DND-41 (cell line): ENCODE measurements at regions not wholly inside any gene's neighbourhood (a gene's known extent, or its start where the extent isn't known, plus 50 kb on each side); places are given as distances from the start of the nearest gene placed in this dataset.

ENCODE experiments used
- ATAC-seq: fragments of 200-7000 bp; cut with Tn5 transposase; 3 replicates; pipeline ENCODE4 v1.9.1; 2021; ENCODE audit warnings: low read depth; ENCODE audit not compliant: insufficient read depth
- DNase-seq: peaks from one replicate; pipeline ENCODE4 v3.0.0-alpha.2; 2020
- H2AFZ ChIP-seq: 2 replicates; pipeline ENCODE4 v1.6.0; 2012; ENCODE audit warnings: low read depth, low read length
- H3K27ac ChIP-seq: 2 replicates; pipeline ENCODE4 v1.5.1; 2012; ENCODE audit warnings: low read length, inconsistent platforms
- H3K27me3 ChIP-seq: fragments of 200-600 bp; sonication (generic); 2 replicates; pipeline ENCODE4 v1.6.0; 2012; ENCODE audit warnings: low read length, mild to moderate bottlenecking, inconsistent platforms; ENCODE audit not compliant: insufficient read depth, poor library complexity
- H3K36me3 ChIP-seq: 2 replicates; pipeline ENCODE4 v1.5.1; 2012; ENCODE audit warnings: low read length, inconsistent platforms; ENCODE audit not compliant: insufficient read depth
- H3K4me1 ChIP-seq: 2 replicates; pipeline ENCODE4 v1.5.1; 2012; ENCODE audit warnings: mild to moderate bottlenecking, low read length; ENCODE audit not compliant: insufficient read depth
- H3K4me2 ChIP-seq: 2 replicates; pipeline ENCODE4 v1.6.0; 2012; ENCODE audit warnings: mild to moderate bottlenecking, moderate library complexity, low read length, inconsistent platforms; ENCODE audit not compliant: insufficient read depth
- H3K4me3 ChIP-seq, 2 experiments: fragments of 200-600 bp in 1 of 2; shearing (Covaris generic) in 1 of 2; 2 replicates each; pipeline ENCODE4 v1.5.1; 2012 to 2016; ENCODE audit warnings: inconsistent platforms in 2 of 2, low read length in 2 of 2, mild to moderate bottlenecking in 2 of 2, low read depth in 1 of 2, moderate library complexity in 1 of 2
- H3K79me2 ChIP-seq: 2 replicates; pipeline ENCODE4 v1.6.0; 2012; ENCODE audit warnings: low read length, inconsistent platforms; ENCODE audit not compliant: insufficient read depth
- H3K9ac ChIP-seq: 2 replicates; pipeline ENCODE4 v1.6.0; 2012; ENCODE audit warnings: low read depth, mild to moderate bottlenecking, inconsistent platforms, low read length, moderate library complexity
- H3K9me3 ChIP-seq: 2 replicates; pipeline ENCODE4 v1.5.1; 2012; ENCODE audit warnings: low read length, moderate library complexity, mild to moderate bottlenecking, inconsistent platforms; ENCODE audit not compliant: insufficient read depth, severe bottlenecking
- H4K20me1 ChIP-seq: 2 replicates; pipeline ENCODE4 v1.6.0; 2012; ENCODE audit warnings: low read length; ENCODE audit not compliant: insufficient read depth
- EZH2 ChIP-seq: IDR thresholded peaks from 3 replicates; pipeline ENCODE4 v1.6.1; 2012; ENCODE audit warnings: borderline replicate concordance, low read depth, mild to moderate bottlenecking, moderate library complexity, low read length, inconsistent platforms; ENCODE audit not compliant: severe bottlenecking
- TF ChIP-seq, protein P1 (sequence below): IDR thresholded peaks from 2 replicates; pipeline ENCODE4 v1.5.1; 2012; ENCODE audit warnings: borderline replicate concordance, low read length, moderate library complexity, mild to moderate bottlenecking; ENCODE audit not compliant: poor library complexity, severe bottlenecking; ENCODE audit errors: extremely low read depth

DNA sequence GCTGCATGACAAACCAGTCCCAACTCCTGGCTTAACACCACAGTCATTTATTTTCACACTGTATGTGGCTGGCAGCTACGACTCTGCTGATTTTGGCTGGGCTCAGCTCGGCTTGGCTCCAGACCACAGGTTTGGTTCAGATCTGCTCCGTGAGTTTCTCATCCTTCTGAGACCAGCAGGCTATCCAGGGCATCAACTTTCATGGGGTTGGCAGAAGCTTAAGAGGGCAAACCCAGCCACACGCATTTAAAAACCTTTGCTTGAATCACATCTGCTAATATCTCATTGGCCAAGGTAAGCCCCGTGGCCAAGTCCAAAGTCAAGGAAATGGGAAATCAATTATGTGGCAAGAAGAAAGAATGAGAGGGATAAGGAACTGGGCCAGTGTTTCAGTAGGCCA lies 574.2 kb downstream of the MATN1 start:
- Histone ChIP-seq H3K79me2 (no peaks in the 10 kb centered on the region), H3K4me2 (no peak overlapping the region), H3K9ac (no peak overlapping the region), H3K36me3 (no peaks in the 10 kb centered on the region), H3K4me1 (no peaks in the 10 kb centered on the region), H3K27me3 (no peaks in the 10 kb centered on the region), H2AFZ (no peak overlapping the region), H4K20me1 (no peaks in the 10 kb centered on the region), H3K27ac (no peak overlapping the region), H3K9me3 (no peaks in the 10 kb centered on the region), H3K4me3 (no peak overlapping the region)
- DNase-seq, result no peak
- TF ChIP-seq, protein P1, sequence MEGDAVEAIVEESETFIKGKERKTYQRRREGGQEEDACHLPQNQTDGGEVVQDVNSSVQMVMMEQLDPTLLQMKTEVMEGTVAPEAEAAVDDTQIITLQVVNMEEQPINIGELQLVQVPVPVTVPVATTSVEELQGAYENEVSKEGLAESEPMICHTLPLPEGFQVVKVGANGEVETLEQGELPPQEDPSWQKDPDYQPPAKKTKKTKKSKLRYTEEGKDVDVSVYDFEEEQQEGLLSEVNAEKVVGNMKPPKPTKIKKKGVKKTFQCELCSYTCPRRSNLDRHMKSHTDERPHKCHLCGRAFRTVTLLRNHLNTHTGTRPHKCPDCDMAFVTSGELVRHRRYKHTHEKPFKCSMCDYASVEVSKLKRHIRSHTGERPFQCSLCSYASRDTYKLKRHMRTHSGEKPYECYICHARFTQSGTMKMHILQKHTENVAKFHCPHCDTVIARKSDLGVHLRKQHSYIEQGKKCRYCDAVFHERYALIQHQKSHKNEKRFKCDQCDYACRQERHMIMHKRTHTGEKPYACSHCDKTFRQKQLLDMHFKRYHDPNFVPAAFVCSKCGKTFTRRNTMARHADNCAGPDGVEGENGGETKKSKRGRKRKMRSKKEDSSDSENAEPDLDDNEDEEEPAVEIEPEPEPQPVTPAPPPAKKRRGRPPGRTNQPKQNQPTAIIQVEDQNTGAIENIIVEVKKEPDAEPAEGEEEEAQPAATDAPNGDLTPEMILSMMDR, result no peak
- no peak for TF ChIP-seq EZH2
- no peak for ATAC-seq

DNA sequence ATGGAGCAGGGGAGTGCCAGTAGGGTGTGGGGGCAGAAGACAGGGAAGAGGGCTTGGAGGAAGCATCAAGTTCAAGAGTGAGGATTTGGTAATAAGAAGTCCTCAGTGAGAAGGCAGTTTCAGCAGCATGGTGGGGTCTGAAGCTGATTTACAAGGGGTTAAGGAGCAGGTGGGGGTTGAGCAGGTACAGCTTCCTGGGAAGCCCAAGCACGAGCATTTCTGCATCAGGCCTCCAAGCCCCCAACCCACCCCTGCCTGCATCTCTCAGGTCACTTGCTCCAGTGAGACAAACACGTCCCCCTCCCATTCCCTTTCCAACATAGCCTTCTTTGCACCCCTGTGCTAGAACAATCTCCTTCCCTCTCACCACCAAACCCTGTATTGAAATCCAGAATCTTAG lies 574.7 kb downstream of the MATN1 start:
- no peak overlapping the region for H3K4me2 ChIP-seq
- no peaks in the 10 kb centered on the region for H3K4me1 ChIP-seq
- H3K4me3 ChIP-seq, result no peak overlapping the region
- H3K36me3 ChIP-seq, result no peaks in the 10 kb centered on the region
- no peak for TF ChIP-seq EZH2
- TF ChIP-seq, protein P1, result no peak
- DNase-seq (no peak), ATAC-seq (no peak)
- H3K9me3 ChIP-seq, result no peaks in the 10 kb centered on the region
- H3K27ac ChIP-seq, result no peak overlapping the region
- no peaks in the 10 kb centered on the region for H3K79me2 ChIP-seq
- H3K27me3 ChIP-seq, result no peaks in the 10 kb centered on the region
- H2AFZ ChIP-seq, result no peak overlapping the region
- H3K9ac ChIP-seq, result no peak overlapping the region
- H4K20me1 ChIP-seq, result no peaks in the 10 kb centered on the region

DNA sequence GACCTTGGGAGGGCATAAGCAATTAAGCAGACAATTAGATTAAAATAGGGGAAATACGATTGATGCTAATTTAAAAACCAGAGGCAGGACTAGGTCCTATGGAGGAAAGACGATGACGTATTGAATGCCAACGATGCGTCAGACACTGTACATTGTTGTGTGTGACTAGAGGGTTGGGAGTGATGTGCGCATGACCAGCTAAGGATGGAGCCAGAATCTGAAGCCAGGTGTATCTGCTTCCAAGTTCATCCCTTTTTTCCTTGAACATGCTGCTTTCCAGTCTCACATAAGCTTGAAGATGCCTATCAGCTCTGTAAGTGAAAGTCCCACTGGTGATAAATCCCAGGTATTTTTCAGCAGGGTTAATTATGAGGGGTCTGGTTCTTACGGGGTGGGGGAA lies 576.2 kb downstream of the MATN1 start:
- no peak overlapping the region for H2AFZ ChIP-seq
- H3K79me2 ChIP-seq, result no peaks in the 10 kb centered on the region
- TF ChIP-seq, protein P1, result no peak
- TF ChIP-seq EZH2, result no peak
- no peaks in the 10 kb centered on the region for H3K36me3 ChIP-seq
- no peak overlapping the region for H3K4me2 ChIP-seq
- H3K9ac ChIP-seq, result no peak overlapping the region
- ATAC-seq, result no peak
- H3K4me3 ChIP-seq, result no peak overlapping the region
- DNase-seq, result no peak
- H3K9me3 ChIP-seq, result no peaks in the 10 kb centered on the region
- H3K27ac ChIP-seq, result no peak overlapping the region
- H3K27me3 ChIP-seq, result no peaks in the 10 kb centered on the region
- H3K4me1 ChIP-seq, result no peaks in the 10 kb centered on the region
- H4K20me1 ChIP-seq, result no peaks in the 10 kb centered on the region

DNA sequence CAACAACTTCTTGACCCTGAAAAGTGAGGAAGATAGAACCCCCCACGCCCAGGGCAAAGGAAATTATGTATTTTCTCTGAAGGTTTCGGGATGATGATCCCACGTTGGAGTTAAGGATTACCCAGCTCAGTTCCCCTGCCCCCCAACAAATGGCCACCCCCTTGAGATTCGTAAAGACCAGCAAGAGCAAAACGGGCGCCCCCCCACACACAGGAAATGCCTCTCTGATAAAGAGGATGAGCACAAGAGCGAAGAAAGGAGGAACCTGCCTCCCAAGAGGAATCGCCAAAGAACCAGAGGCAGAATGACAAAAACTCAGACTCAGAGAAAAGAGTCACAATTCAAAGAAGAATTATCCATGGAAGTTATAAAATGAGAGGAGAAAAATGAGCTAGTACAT lies 576.9 kb downstream of the MATN1 start:
- Histone ChIP-seq H3K4me2 (no peak overlapping the region), H3K36me3 (no peaks in the 10 kb centered on the region), H4K20me1 (no peaks in the 10 kb centered on the region), H3K4me1 (no peaks in the 10 kb centered on the region), H2AFZ (no peak overlapping the region), H3K9me3 (no peaks in the 10 kb centered on the region), H3K9ac (no peak overlapping the region), H3K27ac (no peak overlapping the region), H3K4me3 (no peak overlapping the region), H3K79me2 (no peaks in the 10 kb centered on the region), H3K27me3 (no peaks in the 10 kb centered on the region)
- ATAC-seq (no peak), DNase-seq (no peak)
- no peak for TF ChIP-seq EZH2
- TF ChIP-seq, protein P1, result no peak
